Esophagus squamous epithelium (tissue), 5 donors: ENCODE measurements at regions not wholly inside any gene's neighbourhood (a gene's known extent, or its start where the extent isn't known, plus 50 kb on each side); places are given as distances from the start of the nearest gene placed in this dataset.

Experiments
- DNase-seq: peaks from one replicate; lab custom pipeline; 2025; lab: John Stamatoyannopoulos, UW
- H3K27ac ChIP-seq, 4 donors: fragments of 200-600 bp; sonication (generic); one replicate each; pipeline ENCODE4 v1.5.1; 2016 to 2019; ENCODE audit warnings: mild to moderate bottlenecking in 1 of 4
- H3K27me3 ChIP-seq, 4 donors: fragments of 200-600 bp; sonication (generic); 1 replicate in 3 of 4; 2 replicates in 1 of 4; pipeline versions ENCODE4 v1.5.1 to v1.6.0; 2017 to 2021; ENCODE audit warnings: antibody characterized with exemption in 1 of 4
- H3K36me3 ChIP-seq, 3 donors: fragments of 200-600 bp; sonication (generic); one replicate each; pipeline ENCODE4 v1.5.1; 2016 to 2019
- H3K4me1 ChIP-seq, 3 donors: fragments of 200-600 bp; sonication (generic); one replicate each; pipeline ENCODE4 v1.5.1; 2017 to 2019
- H3K4me3 ChIP-seq, 4 donors: fragments of 200-600 bp; sonication (generic); 1 replicate in 3 of 4; 2 replicates in 1 of 4; pipeline ENCODE4 v1.5.1; 2016 to 2019; ENCODE audit warnings: mild to moderate bottlenecking in 2 of 4, moderate library complexity in 1 of 4
- H3K9me3 ChIP-seq, 3 donors: fragments of 200-600 bp; sonication (generic); one replicate each; pipeline ENCODE4 v1.5.1; 2016 to 2019
- CTCF ChIP-seq, 6 experiments: fragments of 450-650 bp in 4 of 6; fragments of 200-600 bp in 2 of 6; sonication (generic) in 2 of 6; IDR thresholded peaks; one replicate each; pipeline ENCODE4 v1.5.1; 2016 to 2019; ENCODE audit warnings: antibody characterized with exemption in 6 of 6, mild to moderate bottlenecking in 4 of 6, moderate library complexity in 4 of 6
- POLR2A ChIP-seq, 4 donors: fragments of 450-650 bp; IDR thresholded peaks; one replicate each; pipeline ENCODE4 v1.6.1; 2017; ENCODE audit warnings: antibody characterized with exemption in 4 of 4, mild to moderate bottlenecking in 4 of 4, moderate library complexity in 3 of 4
- WGBS, 2 donors: methylation state at CpG; one replicate each; pipeline ENCODE4 v1.1.5; 2018; 5-methylcytosine and 5-hydroxymethylcytosine counted together
- intact Hi-C: fragments of 100-400 bp; cut with DNase I; formaldehyde crosslinking; loops from one replicate; pipeline ENCODE4 v1.15.0; 2022
- donor health status: DM: yes; HTN: yes; CAD: no.

DNA sequence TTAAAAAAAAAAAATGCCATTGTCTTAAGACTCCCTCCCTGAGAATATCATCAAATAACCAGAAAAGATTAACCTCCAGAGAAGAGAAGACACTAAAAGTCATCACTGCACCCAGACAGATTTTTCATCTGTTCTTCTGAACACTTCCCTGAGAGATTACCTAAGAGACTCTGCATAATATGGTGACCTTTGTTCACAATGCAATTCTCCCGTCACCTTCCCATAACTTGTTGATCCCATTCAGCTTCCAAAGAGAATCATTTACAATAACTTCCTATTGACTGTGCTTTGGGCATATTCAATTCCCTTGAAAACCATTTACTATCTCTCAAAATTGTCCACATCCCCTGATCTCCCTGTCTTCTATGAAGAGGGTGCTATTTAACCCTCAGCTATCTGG is 85.1 kb upstream of the SMAD1 start:
- no peak overlapping the region for H3K27ac ChIP-seq
- intact Hi-C loops: no loop called here
- DNase-seq: no peak
- no peaks in the 10 kb centered on the region for H3K36me3 ChIP-seq
- no peaks in the 10 kb centered on the region for H3K9me3 ChIP-seq
- WGBS, 2 donors: 81 to 88% methylated on average over 1 of the region's 1 CpG
- no peak overlapping the region for H3K4me3 ChIP-seq
- peaks cover 0 to 1% (median 0%) of the 10 kb centered on the region in 4 donors for H3K27me3 ChIP-seq
- TF ChIP-seq CTCF (IDR thresholded peaks at IDR 0.05) (no peak), POLR2A (IDR thresholded peaks at IDR 0.05) (no peak)
- H3K4me1 ChIP-seq: peaks cover 0 to 4% (median 0%) of the 10 kb centered on the region in 3 donors

DNA sequence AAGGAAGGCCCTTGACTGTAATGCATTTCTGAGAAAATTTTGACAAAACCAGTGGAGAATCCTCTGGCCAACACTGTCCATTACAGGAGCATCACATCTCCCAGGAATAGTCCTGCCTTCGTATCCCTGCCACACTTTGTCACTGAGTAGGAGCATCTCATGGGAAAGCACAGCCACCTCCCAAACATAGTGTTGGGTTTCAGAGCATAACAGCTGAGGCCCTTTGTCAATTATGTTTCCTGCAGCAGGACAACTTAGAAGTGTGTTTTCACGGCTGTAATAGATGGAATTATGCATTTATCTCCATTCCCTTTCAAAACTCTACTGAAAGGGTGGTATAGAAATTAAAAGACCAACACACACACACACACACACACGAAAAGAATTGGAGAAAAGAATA is 91.1 kb upstream of the SMAD1 start:
- intact Hi-C loops: no loop called here

DNA sequence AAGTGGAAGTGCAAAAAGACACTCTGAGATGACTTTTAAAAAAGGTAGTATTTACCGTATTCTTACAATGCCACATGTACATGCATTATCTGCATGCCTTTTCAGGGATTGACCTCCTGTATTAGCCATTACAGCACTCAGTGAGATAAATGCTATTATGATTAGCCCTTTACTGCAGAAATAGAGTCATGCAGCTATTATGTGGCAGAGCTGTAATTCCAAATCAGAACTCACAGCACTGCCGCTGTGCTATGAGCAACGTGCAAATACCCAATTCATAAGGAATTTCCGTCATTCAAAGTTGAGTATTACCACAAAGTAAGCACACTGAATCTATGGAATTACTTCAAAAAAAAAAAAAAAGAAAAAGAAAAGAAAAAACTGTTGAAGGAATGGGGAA is 92.1 kb upstream of the SMAD1 start:
- Histone ChIP-seq H3K27ac (no peak overlapping the region), H3K27me3 (peaks cover 0 to 16% (median 0%) of the 10 kb centered on the region in 4 donors), H3K9me3 (peaks cover 0 to 3% (median 0%) of the 10 kb centered on the region in 3 donors), H3K36me3 (no peaks in the 10 kb centered on the region), H3K4me3 (no peak overlapping the region), H3K4me1 (no peaks in the 10 kb centered on the region)
- intact Hi-C loops: no loop called here
- WGBS, 2 donors: 82 to 92% methylated on average over 4 of the region's 4 CpGs
- TF ChIP-seq CTCF (IDR thresholded peaks at IDR 0.05) (no peak), POLR2A (IDR thresholded peaks at IDR 0.05) (no peak)
- no peak for DNase-seq

More for the DNA sequence above, 91.1 kb upstream of the SMAD1 start:
- no peak overlapping the region for H3K27ac ChIP-seq
- WGBS, 2 donors: 74 to 75% methylated on average over 3 of the region's 3 CpGs
- no peak for DNase-seq
- peaks cover 0 to under 1% (median 0%) of the 10 kb centered on the region in 3 donors for H3K9me3 ChIP-seq
- no peaks in the 10 kb centered on the region for H3K36me3 ChIP-seq
- no peak overlapping the region for H3K4me3 ChIP-seq
- peaks cover 0 to 16% (median 0%) of the 10 kb centered on the region in 4 donors for H3K27me3 ChIP-seq
- TF ChIP-seq POLR2A (IDR thresholded peaks at IDR 0.05): no peak
- no peak for TF ChIP-seq CTCF (IDR thresholded peaks at IDR 0.05)
- H3K4me1 ChIP-seq: no peaks in the 10 kb centered on the region

DNA sequence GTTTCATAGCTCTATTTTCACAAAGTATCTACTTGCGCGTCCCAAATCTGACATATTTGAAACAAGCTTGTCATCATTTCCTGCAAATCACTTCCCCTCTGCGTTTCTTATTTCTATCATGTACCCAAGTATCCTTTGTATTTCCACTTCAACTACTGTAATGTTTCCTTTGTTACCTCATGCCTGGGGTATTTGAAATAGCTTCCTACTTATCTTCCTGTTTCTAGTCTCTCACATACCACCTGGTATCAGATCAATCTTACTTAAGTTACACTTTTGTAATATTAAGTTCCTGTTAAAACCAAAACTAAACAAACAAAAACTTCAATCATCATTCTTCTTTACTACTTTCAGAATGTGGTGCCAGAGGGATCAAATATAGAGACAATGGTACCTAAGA is 93.6 kb upstream of the SMAD1 start:
- intact Hi-C loops: no loop called here
- Histone ChIP-seq H3K4me3 (no peak overlapping the region), H3K27me3 (peaks cover 0 to 19% (median 0%) of the 10 kb centered on the region in 4 donors), H3K36me3 (no peaks in the 10 kb centered on the region), H3K4me1 (no peaks in the 10 kb centered on the region), H3K9me3 (peaks cover 0 to 3% (median 0%) of the 10 kb centered on the region in 3 donors), H3K27ac (no peak overlapping the region)
- 50 to 53% methylated on average over 3 of the region's 3 CpGs for WGBS, 2 donors
- no peak for DNase-seq
- no peak for TF ChIP-seq CTCF (IDR thresholded peaks at IDR 0.05)
- no peak for TF ChIP-seq POLR2A (IDR thresholded peaks at IDR 0.05)

- 55 to 60% methylated on average over 3 of the region's 3 CpGs for WGBS, 2 donors
- intact Hi-C loops: no loop called here
- no peak for TF ChIP-seq CTCF (IDR thresholded peaks at IDR 0.05)
- TF ChIP-seq POLR2A (IDR thresholded peaks at IDR 0.05): no peak
- Histone ChIP-seq H3K4me1 (no peaks in the 10 kb centered on the region), H3K9me3 (peaks cover 0 to 3% (median 0%) of the 10 kb centered on the region in 3 donors), H3K4me3 (no peak overlapping the region), H3K27ac (no peak overlapping the region), H3K27me3 (peaks cover 0 to 19% (median 0%) of the 10 kb centered on the region in 4 donors), H3K36me3 (no peaks in the 10 kb centered on the region)
- DNase-seq: no peak
Observed at GRCh38 chr4:145387079-145387478, 94.6 kb upstream of the SMAD1 start.
